HS-5 (cell line): ENCODE measurements at regions not wholly inside any gene's neighbourhood (a gene's known extent, or its start where the extent isn't known, plus 50 kb on each side); places are given as distances from the start of the nearest gene placed in this dataset.
"Not testable (repeated sequence)": the region's sequence is repeated elsewhere in the genome, so short reads cannot be mapped to it uniquely, and the experiment has no call there.

ENCODE experiments used
- DNase-seq: peaks from one replicate; pipeline ENCODE4 v3.0.0-alpha.2; 2012; ENCODE audit warnings: low read depth

GRCh38 chr1:192477630-192478029, 97.9 kb upstream of the RGS1 start:
- no peak for DNase-seq

GRCh38 chr1:192485692-192486436, 89.7 kb upstream of the RGS1 start:
- DNase-seq: peak; percentile 73

DNA sequence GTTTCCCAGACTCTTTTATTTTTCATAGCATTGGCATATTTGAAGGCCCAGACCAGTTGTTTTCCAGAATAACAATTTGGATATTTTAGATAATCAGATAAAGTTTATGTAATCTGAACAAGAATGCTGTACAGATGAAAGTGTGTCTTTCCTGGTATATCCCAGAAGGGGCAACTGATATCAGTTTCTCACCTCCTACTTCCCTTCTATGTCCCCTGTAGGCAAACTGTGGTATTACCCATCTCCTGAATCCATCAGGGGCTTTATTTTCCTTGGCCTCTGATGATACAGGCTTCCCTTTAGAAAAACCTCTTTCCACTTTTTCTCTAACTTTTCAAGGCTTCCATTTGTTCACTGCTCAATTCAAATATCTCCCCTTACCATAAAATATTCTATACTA, 87.5 kb upstream of the RGS1 start:
- DNase-seq: no peak

- no peak for DNase-seq
Observed at GRCh38 chr1:192489047-192489446, 86.5 kb upstream of the RGS1 start.

DNA sequence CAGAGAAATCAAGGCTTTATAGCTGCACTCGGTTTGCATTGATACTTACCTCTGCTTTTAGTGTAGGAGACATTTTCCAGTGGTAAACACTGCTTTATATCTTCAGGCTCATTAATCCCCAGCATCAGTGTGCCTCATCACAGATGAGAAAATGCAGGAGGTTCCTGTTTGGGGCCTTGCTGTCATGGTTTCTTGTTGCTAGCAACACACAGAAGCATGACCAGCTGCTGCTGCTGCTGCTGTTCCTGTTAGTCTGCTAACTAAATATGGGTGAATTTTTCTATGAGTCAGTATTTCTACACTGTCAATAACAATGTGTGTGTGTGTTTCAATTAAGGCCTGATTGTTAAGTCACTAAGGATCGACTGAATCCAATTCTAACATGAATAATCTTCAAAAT, 85.8 kb upstream of the RGS1 start:
- no peak for DNase-seq

- no peak for DNase-seq
Observed at GRCh38 chr1:192491804-192492554, 83.6 kb upstream of the RGS1 start.

DNA sequence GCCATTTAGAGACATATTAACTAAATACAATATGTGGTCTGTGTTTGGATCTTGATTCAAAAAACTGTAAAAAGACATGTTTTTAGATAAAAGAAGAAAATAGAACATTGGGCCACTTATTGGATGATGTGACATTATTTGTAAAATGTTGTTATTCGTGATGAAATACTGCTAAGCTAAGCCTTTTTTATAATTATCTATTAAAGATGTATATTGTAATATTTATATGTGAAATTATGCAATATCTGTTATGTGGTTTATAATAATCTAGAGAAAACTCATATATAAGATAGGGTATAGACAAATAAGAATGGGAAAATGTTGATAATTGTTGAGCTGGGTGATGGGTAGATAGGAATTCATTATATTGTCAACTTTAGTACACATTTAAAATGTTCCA, 82.0 kb upstream of the RGS1 start:
- DNase-seq: no peak

- DNase-seq: no peak
Observed at GRCh38 chr1:192496369-192497056, 79.1 kb upstream of the RGS1 start.

DNA sequence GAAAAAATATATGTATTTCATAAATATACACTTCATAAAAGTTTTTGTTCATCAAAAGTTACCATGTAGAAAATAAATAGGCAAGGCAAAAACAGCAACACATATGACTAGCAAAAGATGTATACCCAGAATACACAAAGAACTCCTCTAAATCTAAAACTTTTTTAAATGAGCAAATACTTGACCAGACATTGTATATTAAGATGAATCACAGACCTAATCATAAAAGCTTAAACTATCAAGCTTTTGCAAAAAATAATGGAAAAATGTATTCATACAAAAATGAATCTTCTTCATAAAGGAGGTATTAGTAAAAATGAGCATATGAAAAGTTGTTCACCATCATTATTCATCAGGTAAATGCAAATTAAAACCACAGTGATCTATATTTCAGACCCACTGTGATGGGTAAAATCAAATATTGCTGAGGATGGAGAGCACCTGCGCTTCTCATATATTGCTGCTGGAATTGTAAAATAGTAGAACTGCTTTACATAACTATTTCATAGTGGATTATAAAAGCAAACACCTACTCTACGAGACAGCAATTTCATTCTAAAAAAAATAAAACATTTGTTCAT, 78.3 kb upstream of the RGS1 start:
- DNase-seq: no peak

DNA sequence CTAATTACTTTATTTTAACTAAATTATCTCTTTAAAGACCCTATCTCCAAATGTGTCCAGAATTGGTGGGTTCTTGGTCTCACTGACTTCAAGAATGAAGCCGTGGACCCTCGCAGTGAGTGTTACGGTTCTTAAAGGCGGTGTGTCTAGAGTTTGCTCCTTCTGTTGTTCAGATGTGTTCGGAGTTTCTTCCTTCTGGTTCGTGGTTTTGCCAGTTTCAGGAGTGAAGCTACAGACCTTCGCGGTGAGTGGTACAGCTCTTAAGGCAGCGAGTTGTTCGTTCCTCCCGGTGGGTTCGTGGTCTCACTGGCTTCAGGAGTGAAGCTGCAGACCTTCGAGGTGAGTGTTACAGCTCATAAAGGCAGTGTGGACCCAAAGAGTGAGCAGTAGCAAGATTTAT, 77.5 kb upstream of the RGS1 start:
- not testable (repeated sequence) for DNase-seq

DNA sequence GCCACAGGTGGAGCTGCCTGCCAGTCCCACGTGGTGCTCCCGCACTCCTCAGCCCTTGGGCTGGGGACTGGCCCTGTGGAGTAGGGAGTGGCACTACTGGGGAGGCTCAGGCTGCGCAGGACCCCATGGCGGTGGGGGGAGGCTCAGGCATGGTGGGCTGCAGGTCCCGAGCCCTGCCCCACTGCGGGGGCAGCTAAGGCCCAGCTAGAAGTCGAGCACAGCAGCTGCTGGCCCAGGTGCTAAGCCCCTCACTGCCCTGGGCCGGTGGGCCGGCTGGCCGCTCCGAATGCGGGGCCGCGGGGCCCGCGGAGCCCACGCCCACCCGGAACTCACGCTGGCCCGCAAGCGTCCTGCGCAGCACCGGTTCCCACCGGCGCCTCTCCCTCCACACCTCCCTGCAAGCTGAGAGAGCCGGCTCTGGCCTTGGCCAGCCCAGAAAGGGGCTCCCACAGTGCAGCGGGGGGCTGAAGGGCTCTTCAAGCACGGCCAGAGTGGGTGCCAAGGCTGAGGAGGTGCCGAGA, 76.5 kb upstream of the RGS1 start:
- DNase-seq: not testable (repeated sequence)

- DNase-seq: not testable (repeated sequence)
Observed at GRCh38 chr1:192500541-192500940, 75.0 kb upstream of the RGS1 start.

GRCh38 chr1:192506741-192507155, 68.8 kb upstream of the RGS1 start:
- DNase-seq: no peak

- no peak for DNase-seq
Observed at GRCh38 chr1:192512426-192513162, 63.0 kb upstream of the RGS1 start.

DNA sequence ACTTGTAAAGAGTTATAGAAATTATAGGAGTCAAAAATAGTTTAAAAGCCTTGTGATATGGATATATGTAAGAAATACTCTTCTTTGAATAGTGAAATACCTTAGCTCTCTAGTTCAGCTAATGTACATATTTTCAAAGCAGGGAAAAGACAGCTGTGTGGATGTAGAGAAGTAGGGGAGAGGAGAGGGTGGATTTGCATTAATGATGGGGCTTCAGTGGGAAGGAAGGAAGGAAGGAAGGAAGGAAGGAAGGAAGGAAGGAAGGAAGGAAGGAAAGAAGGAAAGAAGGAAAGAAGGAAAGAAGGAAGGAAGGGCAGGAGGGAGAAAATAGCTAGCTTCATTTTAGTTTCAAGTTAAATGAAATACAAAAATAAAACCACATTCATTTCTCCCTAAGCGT, 62.4 kb upstream of the RGS1 start:
- no peak for DNase-seq

GRCh38 chr1:192513697-192514096, 61.9 kb upstream of the RGS1 start:
- DNase-seq: no peak

- DNase-seq: no peak
Observed at GRCh38 chr1:192516776-192517297, 58.7 kb upstream of the RGS1 start.

- DNase-seq: not testable (repeated sequence)
Observed at GRCh38 chr1:192517716-192518355, 57.7 kb upstream of the RGS1 start.

DNA sequence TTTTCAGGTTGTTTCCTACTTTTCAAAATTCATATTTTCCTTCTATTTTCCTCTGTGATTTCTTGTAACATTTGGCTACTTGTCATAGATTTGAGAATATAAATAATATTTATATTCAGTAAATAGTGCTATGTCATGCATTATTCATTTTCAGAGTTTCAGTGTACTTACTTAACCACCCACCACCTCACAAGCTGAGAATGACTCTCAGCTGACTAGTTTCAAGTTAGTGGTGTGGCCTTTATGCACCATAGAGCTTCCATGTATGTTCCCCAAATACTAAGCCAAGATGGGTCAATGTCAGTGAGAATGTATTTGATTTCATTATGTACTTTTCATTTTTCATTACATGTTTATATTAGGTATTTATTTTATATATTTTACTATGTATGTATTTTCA, 56.9 kb upstream of the RGS1 start:
- no peak for DNase-seq

- DNase-seq: no peak
Observed at GRCh38 chr1:192521734-192522133, 53.8 kb upstream of the RGS1 start.

DNA sequence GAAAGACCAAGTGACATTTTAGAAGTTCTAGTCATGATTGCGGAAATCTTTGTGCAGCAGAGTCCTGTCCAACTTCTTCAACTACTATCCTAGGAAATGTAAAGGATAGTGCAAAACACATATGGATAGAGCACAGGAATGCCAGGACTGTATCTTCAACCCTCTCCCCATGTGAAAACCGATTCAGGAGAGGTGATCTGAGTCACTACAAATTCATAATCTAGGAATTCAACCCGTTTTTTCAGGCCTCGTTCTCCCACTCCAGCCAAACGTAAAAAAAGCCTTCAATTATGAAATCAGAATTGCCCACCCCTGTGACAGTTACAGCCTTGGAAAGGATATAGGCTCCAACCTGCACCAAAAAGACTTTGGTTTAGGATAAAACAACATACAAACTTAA, 52.9 kb upstream of the RGS1 start:
- peak; percentile 40 for DNase-seq
